ENCODE measurements at regions not wholly inside any gene's neighbourhood (a gene's known extent, or its start where the extent isn't known, plus 50 kb on each side); places are given as distances from the start of the nearest gene placed in this dataset.

- DNase-seq (ENCODE audit: low spot score): no peak
Observed at GRCh38 chr2:156800781-156801361, 364.7 kb downstream of the GPD2 start.

GRCh38 chr2:156803243-156803642 lies 367.1 kb downstream of the GPD2 start:
- DNase-seq (ENCODE audit: low spot score): no peak
- no peak for TF ChIP-seq CTCF (IDR thresholded peaks at IDR 0.05; ENCODE audit: extremely low read depth, missing control alignments)

More at GRCh38 chr2:156800781-156801361, 364.7 kb downstream of the GPD2 start:
- TF ChIP-seq CTCF (IDR thresholded peaks at IDR 0.05; ENCODE audit: extremely low read depth, missing control alignments): no peak

DNA sequence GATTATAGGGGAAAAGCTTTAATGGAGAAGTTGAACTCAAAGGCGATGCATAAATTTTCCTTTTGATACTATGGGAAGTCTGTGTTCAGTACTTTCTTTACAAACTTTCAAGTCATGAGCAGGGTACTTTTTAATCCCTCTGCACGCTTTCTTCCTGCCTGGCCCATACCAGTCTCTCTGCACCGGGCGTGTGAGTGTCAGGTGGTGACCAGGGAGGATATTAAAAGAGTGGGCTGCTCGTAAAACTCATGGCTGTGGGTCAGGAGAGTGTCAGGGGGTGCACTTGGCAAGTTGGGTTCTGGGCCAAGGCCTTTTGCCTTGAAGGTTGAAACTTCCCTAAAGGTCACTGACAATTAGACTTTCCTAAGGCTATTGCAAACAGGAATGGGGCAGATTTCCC lies 367.8 kb downstream of the GPD2 start:
- TF ChIP-seq CTCF (IDR thresholded peaks at IDR 0.05; ENCODE audit: extremely low read depth, missing control alignments): no peak
- no peak for DNase-seq (ENCODE audit: low spot score)

GRCh38 chr2:156810094-156810493 lies 373.9 kb downstream of the GPD2 start:
- no peak for DNase-seq (ENCODE audit: low spot score)
- TF ChIP-seq CTCF (IDR thresholded peaks at IDR 0.05; ENCODE audit: extremely low read depth, missing control alignments): no peak

DNA sequence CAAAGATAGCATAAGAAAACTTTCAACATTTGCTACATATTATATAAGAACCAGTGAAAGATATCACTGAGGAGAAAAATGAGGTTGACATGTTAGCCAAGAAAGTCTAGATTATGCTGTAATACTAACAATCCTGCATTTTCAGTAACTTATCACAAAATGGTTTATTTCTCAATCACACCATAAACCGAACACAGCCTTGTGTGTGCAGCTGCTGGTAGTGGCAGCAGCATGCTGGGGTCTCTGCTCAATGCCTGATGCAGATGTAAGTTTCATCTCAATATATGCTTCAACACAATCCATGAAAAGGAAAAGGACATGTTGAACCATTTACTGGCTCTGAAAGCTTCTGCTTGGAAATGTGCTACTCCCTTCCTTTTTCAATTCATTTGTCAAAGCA lies 376.3 kb downstream of the GPD2 start:
- TF ChIP-seq CTCF (IDR thresholded peaks at IDR 0.05; ENCODE audit: extremely low read depth, missing control alignments): no peak
- DNase-seq (ENCODE audit: low spot score): no peak

GRCh38 chr2:156817430-156817829 lies 381.3 kb downstream of the GPD2 start:
- DNase-seq (ENCODE audit: low spot score): no peak

GRCh38 chr2:156818221-156818620 lies 382.0 kb downstream of the GPD2 start:
- no peak for TF ChIP-seq CTCF (IDR thresholded peaks at IDR 0.05; ENCODE audit: extremely low read depth, missing control alignments)
- DNase-seq (ENCODE audit: low spot score): no peak

More at GRCh38 chr2:156817430-156817829, 381.3 kb downstream of the GPD2 start:
- no peak for TF ChIP-seq CTCF (IDR thresholded peaks at IDR 0.05; ENCODE audit: extremely low read depth, missing control alignments)

Measured in GM20000 (cell line).